ENCODE measurements at regions not wholly inside any gene's neighbourhood (a gene's known extent, or its start where the extent isn't known, plus 50 kb on each side); places are given as distances from the start of the nearest gene placed in this dataset.
"Not testable (repeated sequence)": the region's sequence is repeated elsewhere in the genome, so short reads cannot be mapped to it uniquely, and the experiment has no call there.

- DNase-seq = no peak
Measured at GRCh38 chr11:19625438-19625837, 87.2 kb upstream of the NAV2 start.

DNA sequence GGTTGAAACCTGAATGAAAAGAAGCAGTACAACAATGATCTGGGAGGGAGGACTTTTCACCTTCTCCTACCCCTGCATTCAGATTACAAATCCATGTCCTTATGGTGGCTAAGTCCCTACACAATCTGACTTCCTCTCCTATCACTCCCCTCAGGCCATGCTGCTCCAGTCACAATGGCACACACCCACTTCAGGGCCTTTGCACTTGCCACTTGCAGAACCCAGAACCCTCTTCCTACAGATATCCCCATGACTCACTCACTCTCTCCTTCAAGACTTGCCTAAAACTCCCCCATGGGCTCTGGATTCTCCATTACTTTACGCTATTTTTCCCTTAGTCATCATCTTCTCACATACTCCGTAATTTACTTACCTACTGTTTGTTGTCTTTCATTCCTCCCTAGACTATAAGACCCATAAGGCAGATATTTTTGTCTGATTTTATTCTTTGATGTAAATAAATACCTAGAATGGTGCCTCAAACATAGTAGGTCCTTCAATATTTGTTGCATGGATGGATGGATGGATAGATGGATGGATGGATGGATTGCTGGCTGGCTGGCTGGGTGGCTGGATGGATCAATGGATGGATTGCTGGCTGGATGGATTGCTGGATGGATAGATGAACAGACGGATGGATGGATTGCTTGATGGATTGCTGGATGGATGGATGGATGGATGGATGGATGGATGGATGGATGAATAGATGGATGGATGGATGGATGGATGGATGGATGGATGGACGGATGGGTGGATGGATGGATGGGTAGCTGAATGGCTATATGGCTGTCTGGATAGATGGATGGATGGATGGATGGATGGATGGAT lies 94.7 kb upstream of the NAV2 start:
- DNase-seq = no peak

DNA sequence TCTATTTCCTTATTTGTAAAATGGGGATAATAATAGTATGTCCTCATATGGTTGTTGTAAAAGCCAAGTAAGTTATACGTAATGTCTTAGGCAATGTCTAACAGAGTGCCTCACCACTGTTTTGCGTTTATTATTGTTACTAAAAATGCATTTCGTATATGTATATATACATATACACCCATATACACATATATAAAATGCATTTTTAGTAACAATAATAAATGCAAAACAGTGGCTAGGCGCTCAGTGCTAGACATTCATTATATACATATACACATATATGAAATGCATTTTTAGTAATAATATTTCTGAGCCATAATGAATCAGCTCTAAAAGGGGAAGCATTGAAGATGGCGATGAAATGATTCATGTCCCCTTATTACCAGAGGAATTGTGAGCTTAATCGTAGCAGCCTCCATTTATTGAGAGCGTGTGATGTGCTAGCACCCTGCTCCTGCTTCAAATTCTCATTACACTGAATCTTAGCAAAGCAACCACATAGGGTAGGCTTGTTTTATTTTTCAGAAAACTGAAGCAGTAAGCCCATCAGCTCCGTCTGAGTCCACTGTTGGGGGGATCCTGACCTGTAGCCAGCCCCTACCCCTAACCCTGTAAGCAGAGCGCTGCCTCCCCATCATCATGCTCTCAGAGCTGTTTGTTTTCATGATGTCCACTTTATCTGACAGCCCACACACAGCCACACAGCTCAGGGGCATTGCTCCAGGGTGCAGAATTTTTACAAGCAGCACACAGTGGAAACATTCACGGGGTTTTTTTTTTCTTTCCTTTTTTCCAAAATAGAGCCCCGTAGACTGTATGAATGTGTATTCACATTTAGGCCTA lies 97.1 kb upstream of the NAV2 start:
- DNase-seq = no peak

- DNase-seq = no peak
Measured at GRCh38 chr11:19614370-19614940, 98.2 kb upstream of the NAV2 start.

GRCh38 chr11:19612025-19612424 lies 100.6 kb upstream of the NAV2 start:
- not testable (repeated sequence) for DNase-seq

- no peak for DNase-seq
Measured at GRCh38 chr11:19607656-19608360, 104.8 kb upstream of the NAV2 start.

DNA sequence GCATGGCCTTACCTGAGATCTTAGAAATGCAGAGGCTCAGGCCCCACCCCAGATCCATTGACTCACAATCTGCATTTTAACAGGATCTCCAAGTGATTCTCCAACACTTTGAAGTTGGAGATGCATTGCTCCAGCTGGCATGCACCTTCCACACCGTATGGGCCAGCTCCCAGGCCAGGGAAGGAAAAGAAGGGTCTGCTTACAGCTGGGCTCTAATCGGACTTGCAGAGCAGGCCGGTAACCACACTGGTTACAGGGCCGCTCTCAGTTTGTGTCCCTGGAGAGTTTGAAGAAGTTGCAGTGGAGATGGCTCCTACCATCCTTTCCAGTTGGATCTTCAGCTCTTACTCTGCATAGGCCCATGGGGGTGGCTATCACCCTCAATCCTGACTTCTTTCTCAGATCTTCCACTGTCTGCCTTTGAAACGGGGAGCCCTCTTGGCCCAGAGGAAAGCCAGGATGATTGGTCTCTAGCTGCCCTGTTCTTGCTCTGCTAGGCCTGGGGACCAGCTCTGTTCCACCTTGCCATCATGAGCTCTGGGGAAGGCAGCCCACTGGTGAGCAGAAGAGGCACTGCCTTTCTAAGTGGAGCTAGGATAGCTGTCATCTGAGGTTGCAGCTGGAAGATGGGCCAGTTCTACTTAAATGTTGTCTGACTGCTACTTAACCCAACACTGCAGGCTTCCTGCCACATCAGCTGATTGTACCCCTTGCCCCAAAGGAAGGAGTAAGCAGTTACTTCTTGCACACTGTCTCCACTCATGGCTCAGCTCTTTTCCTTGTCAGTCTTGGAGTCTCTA lies 105.6 kb upstream of the NAV2 start:
- no peak for DNase-seq

- DNase-seq = no peak
Measured at GRCh38 chr11:19605520-19606371, 106.9 kb upstream of the NAV2 start.

GRCh38 chr11:19604679-19605375 lies 107.8 kb upstream of the NAV2 start:
- no peak for DNase-seq

DNA sequence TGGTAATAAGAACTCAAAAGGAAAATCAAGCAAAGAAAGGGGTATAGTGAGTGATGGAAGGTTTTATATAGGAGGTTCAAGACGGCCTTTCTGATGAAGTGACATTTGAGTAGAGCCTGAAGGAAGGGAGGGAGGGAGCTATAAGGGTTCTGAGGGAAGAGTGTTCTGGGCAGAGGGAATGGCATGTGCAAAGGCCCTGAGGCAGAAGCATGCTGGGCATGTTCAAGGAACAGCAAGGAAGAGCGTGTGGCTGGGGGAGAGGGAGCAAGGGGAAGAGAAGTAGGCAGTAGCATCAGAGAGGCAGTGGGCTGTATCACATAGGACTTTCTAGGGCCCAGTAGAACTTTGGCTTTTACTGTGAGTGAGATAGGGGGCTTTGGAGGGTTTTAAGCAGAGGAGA lies 108.9 kb upstream of the NAV2 start:
- no peak for DNase-seq

- no peak for DNase-seq
Measured at GRCh38 chr11:19602891-19603290, 109.7 kb upstream of the NAV2 start.

GRCh38 chr11:19602406-19602805 lies 110.2 kb upstream of the NAV2 start:
- no peak for DNase-seq

DNA sequence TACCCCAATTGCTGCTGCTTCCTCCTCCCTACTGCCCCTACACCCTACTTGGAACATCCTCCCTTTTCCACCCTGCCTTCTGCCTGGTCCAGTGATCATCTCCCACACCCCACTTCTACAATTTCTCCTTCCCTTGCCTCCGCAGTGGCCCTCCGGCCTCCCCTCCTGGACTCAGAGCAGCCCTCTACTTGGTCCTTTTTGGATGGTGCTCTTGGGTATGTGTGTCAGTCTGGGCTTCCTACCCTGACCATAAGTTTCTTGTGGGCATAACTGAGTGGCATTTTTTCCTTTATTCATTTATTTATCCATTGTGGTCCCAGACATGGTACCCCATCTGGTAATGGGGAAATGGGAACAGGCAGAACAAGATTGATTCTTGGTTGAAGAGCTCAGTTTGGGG lies 111.4 kb upstream of the NAV2 start:
- DNase-seq = no peak

DNA sequence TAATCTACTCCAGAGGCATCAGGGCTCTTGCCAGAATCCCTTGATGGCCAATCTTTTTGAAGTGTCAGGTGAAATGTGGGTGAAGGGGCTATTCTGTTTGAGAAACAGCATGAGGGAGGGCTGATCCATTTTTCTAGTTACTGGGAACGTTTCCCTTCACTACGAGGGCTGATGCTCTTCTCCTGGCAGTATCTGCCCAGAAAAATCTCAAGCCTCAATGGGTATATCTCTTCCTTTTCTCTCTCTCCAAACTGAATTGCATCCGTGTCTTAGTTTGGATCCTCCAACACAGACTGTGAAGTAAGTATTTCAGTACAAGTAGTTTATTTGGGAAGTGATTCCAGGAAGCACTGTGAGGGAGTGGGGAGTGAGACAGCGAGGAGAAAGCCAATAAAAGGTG lies 113.0 kb upstream of the NAV2 start:
- DNase-seq = no peak

- DNase-seq = no peak
Measured at GRCh38 chr11:19598876-19599486, 113.7 kb upstream of the NAV2 start.

DNA sequence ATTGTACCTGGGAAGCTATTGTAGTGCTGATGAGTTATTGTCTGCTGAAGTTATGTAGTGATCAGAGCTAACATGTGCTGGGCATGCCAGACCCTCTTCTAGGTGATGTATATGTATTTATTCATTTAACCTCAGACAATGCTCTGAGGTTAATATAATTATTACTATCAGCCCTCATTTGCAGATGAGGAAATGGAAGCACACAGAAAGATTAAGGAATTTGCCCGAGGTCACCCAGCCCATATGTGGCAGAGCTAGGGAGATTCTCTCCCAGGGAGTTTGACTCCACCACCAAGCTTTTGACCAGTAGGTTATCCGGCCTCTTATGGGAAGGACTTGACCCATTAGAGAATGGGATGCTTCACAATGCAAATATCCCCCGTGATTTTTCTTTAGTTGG lies 114.2 kb upstream of the NAV2 start:
- DNase-seq = no peak

- DNase-seq = no peak
Measured at GRCh38 chr11:19597876-19598275, 114.8 kb upstream of the NAV2 start.

- DNase-seq = no peak
Measured at GRCh38 chr11:19597206-19597605, 115.4 kb upstream of the NAV2 start.

DNA sequence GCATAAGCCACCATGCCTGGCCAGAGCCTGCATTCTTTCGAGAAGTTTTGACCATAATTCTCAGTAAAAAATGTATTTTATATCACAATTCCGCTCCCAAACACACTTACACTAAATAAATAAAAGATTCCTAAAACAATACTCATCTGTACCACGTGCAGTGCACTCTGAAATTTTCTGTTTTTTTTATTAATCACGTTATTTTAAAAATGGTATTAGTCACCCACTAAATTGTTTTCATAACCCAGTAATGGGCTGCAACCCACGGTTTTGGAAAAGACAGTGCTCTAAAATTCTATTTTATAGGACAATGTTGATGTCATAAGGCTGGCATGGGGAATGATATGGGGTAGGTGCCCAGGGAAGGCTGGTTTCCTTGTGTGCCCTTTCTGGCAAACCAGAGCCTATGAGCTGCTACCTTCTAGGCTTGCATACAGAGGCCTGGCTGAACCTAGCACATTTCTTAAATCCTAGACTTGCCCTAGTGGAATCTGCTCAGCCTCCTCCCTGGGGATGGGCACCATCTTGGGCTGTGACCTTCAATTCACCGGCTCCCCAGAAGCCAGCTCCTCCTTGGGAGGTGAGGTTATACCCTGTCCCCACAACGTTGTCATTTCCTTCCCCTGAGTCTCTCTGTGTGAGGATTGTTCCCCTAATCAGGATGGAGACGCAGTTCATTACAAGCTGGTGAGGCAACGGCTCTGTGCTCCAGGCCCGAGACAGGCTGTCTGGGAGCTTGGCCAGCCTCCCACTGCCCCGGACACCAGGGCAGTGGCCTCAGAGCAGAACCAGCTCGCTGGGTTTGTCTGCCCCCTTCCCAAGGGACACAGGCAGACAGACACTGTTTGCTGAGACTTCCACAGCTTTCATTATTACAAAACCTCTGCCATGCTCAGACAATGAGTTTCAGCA lies 116.5 kb upstream of the NAV2 start:
- no peak for DNase-seq
